Left lobe of liver (tissue), 2 donors: ENCODE measurements at regions not wholly inside any gene's neighbourhood (a gene's known extent, or its start where the extent isn't known, plus 50 kb on each side); places are given as distances from the start of the nearest gene placed in this dataset.
"Not testable (repeated sequence)": the region's sequence is repeated elsewhere in the genome, so short reads cannot be mapped to it uniquely, and the experiment has no call there.

Source experiments
- ATAC-seq: fragments of 200-7000 bp; cut with Tn5 transposase; one replicate; pipeline ENCODE4 v1.9.1; 2020; ENCODE audit warnings: mild to moderate bottlenecking, moderate library complexity
- DNase-seq: peaks from one replicate; pipeline ENCODE4 v3.0.0-alpha.2; 2020; ENCODE audit warnings: low spot score
- donor health status: DM: no; HTN: no; CAD: no; lungs with moderate emphysema.
- donor health status: DM: no; HTN: yes; CAD: no.

DNA sequence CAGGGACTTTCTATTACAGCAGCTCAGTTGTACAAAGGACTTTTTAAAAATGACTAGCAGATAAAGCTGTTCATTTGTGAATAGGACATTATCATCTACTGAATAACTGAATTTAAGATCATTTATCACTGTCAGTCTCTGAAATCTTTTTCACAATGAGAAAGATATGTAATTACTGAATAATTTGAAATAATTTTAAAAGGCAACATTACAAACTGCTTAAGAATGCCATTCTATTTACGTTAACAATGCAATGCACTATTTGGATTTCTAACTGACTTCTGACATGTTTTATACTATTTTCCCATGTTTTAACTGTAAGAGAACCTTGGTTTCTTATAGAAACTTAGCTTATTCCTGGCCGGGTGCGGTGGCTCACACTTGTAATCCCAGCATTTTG is 2033.0 kb upstream of the PCDH20 start:
- DNase-seq = no peak
- ATAC-seq = no peak

DNA sequence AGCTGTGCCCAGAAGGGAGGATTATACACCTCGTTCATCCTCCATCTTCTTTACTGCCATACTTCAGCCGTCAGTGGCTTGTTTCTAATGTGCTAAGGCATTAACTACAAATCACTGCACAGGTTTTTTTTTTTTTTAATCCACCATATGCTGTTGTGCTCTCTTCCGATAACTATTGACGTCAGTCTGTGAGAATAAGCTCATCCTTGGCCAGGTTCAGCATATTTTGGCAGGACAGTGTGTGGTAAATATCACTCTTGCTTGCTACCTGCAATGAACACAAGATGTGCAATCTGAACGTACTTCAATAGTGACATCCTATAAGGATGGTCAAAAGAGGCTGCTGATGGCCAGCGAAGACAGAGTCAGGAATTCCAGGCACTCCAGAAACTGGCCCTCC is 2030.7 kb upstream of the PCDH20 start:
- DNase-seq = no peak
- no peak for ATAC-seq

DNA sequence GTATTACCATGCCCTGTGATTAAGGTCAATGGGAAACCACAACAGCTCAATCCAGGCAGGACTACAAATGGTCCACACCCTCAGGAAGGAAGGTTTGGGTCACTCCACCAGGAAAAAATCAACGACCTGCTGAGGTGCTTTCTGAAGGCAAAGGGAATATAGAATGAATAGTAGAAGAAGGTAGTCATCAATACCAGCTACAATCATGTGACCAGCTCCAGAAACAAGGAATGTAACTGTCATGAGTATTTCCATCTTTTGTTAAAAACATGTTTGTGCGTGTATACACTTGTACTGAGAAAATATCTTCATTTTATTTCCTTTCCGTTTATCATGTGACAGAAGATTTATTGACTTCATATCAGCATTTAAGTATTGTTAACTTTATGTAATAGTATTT is 2028.6 kb upstream of the PCDH20 start:
- not testable (repeated sequence) for DNase-seq, ATAC-seq

DNA sequence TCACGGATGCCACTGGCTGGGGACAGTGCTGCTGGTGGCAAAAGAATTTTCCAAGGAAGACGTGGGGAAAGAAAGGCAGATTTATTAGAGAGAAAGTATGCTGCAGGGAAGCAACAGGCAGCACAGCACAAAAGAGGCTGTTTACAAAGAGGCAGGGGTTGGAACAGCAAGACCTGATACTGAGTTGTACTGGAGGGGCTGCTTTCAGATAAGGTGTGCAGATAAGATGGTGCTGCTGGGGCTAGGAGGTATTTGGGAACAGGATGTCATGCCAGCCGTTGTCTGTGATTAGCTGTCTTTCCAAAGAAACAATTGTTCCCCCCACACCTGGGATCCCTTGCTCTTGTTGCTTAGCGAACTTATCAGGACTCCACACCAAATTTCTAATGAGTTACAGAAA is 2023.3 kb upstream of the PCDH20 start:
- ATAC-seq = no peak
- DNase-seq = no peak

DNA sequence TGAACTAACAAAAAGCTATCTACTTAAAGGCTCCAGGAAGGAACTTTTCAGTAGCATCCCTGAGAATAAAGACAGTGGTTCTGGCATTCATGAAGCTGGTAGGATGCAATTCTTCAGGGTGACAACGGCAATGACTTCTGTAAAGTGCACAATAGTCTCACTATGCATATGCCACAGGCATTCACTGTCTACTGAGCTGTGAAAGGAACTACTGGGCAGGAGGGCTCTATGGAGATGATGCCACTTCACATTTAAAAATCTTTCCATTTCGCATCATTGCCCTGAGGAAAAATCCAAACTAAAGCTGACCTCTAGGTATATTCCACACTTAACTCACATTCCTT is 2020.6 kb upstream of the PCDH20 start:
- ATAC-seq (no peak), DNase-seq (no peak)

DNA sequence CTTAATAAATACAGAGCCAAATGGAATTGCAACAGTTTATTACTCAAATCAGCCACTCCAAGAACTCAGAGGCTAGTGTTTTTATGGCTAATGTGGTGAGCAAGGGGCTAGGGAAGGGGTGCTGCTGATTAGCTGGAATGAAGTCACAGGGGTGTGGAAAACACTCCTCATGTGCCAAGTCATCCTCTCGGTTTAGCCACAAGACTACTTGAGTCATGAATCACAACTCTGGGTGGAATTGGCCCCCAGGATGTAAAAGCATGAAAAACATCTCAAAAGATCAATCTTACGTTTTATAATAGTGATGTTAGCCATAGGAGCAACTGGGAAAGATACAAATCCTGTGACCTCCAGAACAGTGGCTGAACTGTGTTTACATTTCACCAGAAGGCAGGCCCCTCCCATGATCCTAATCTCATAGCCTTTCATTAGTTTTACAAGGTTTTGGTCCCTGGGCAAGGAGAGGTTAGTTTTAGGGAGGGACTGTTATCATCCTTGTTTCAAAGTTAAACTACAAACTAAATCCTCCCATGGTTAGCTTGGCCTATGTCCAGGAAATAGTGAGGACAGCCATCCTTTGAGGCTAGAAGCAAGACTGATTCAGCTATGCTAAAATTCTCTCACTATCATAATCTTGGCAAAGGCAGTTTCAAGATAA is 2020.1 kb upstream of the PCDH20 start:
- no peak for ATAC-seq

DNA sequence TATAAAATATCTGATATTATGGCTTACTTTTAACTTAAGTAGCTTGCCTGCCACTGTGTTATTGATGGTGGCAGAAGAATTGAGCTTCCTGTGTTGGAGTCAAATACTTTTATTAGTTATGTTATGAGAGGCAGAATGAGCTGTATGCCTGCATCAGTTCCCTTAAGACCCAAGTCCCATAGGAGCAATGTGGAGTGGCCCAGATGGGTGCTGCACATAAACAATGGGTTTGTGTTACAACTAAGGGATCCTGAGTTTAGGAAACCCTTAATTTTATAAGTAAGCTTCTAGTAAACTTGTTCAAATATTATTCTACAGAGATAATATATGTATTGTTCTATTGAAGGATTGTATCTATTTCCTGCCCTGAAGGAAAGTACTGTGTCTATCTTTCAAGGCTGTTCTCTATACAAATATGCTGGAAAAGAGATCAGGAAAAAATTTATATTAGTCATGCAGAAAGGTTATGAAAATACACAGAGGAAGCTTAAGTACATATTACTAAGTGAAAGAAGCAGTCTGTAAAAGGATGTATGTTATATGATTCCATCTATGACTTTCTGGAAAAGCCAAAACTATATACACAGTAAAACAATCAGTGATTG is 2018.0 kb upstream of the PCDH20 start:
- ATAC-seq (no peak), DNase-seq (no peak)

More for the DNA sequence above, 2020.1 kb upstream of the PCDH20 start:
- no peak for DNase-seq

DNA sequence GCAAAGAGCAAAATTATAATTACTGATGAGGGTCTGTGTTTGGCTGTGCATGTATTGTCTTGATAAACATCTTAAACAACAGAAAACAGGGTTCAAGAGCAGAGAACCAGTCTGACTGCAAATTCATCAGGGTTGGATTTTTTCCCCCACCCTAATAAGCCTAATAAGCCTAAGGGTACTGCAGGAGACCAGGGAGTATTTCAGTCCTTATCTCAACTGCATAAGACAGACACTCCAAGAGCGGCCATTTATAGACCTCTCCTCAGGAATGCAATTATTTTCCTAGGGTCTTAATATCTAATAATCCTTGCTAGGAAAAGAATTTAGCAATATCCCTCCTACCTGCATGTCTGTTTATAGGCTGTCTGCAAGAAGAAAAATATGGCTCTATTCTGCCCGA is 2011.5 kb upstream of the PCDH20 start:
- ATAC-seq (no peak), DNase-seq (no peak)

DNA sequence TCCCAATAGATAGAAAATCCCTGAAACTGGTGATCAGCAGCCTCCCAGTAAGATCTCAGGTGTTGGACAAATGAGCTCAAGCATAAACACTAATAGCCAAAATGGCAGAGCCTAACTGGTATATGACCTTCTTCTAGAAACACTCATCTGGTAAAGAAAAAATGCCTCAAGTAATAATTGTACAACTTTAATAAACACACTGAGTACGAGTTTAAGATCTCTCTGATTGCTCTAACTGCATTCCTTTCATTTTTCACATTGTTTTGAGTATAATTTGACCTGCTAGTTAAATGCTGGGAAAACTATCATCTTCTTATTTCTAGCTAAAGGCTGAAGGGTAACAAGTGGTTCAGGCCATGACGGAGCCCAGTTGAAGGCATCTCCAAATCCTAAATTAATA is 2009.5 kb upstream of the PCDH20 start:
- no peak for ATAC-seq
- DNase-seq = no peak

DNA sequence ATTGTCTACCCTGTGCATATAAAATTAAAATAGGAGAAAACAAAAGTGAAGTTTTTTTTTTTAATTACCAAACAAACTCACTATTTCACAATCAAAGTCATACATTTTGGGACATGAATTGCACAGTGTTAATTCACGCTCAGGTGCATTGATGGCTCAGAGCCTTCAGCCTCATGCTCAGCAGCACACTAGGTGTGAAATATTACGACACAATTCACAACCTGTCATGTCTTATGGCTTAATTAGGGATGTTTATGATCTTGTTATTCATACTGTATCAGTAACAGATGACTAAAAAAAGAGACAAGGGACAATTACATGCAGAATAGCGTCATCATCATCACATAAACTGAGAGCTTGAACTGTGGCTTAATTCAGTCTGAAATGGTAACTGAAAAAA is 2005.5 kb upstream of the PCDH20 start:
- ATAC-seq (no peak), DNase-seq (no peak)

DNA sequence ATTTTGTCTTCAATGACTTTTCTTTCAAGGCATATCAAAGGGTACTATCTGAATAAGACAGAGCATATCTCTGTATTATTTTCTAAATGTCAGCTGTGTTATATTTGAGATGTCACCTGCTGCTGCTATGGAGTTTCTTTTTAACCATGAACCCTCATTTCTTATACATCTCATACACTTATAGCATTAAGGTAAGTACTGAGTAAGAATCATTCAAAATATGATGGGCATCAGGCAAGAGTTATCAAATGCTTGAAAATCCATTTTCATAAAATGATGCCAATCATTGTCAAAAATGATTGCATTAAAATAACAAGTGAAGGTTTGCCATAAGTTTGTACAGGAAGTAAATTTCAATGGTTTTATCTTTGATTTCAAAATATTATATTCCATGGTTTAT is 2005.0 kb upstream of the PCDH20 start:
- no peak for DNase-seq
- ATAC-seq = no peak

DNA sequence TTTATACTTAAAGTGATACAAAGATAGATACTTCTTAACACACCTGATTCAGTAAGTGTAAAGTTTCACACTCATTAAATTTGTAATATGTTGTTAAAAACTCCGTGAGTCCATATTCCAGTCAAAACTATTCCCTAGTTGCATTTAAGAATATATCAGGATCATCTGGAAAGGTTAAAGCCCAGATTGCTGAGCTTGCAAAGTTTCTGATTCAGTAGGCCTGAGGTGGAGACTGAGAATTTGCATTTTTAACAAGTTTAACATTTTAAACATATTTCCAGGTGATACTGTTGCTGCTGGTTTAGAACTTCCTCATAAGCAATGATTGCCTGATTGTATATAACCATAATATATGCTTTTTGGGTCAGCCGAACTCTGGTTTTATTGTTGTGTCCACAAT is 1998.6 kb upstream of the PCDH20 start:
- ATAC-seq (no peak), DNase-seq (no peak)

DNA sequence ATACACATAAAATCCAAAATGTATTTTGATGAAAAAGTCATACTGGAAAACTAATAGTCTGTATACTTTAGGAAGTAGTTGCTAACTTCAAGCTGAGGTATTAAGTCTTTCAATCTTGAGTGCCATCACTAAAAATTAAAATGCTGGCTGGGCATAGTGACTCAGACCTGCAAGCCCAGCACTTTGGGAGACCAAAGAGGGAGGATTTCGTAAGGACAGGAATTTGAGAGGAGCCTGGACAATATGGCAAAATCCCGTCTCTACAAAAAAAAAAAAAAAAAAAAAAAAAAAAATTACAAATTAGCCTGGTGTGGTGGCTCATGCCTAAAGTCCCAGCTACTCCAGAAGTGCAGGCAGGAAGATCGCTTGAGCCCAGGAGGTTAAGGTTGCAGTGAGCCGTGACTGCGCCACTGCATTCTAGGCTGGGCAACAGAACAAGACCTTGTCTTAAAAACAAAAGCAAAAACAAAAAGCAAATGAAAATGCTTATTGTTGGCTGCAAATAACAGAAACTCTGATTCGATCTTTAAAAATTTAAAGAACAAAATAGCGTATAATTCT is 1994.2 kb upstream of the PCDH20 start:
- ATAC-seq (no peak), DNase-seq (no peak)

DNA sequence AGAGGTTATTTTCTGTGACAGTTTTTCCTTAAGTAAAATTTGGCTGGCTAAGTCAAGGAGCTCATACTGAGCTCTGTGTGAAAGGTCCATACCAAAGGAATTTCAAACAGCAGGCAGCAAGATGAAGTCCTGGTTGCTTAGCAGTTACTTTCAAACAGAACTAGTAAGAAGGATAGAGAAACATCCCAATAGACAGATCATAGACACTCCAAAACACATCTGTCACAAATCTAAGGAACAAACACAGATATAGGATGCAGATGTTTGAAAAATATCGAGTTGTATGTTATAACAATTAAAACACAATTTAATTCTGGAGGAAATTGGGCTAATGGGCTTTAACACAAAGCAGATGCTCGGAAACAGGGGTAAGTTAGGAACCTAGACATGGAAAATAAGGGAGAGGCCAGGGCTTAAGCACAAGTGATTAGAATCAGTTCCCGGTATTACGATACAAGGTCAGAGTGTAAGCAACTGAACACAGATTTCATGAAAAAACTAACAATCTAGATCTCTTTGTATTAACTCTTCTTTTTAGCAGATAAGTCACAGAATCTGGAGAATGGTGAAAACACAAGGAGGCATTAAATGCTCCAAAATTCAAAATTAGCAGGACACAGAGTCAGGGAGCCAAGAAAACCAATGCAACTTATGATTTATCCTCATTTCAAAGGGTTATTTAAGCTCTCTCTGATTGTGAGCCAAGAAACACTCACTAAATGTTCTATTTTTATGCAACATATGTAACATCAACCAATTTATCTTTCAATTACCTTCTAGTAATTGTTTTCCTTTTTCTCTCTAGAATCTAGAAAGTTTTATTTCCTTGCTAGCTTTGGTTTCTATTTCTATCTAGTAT is 1992.9 kb upstream of the PCDH20 start:
- no peak for DNase-seq
- no peak for ATAC-seq

DNA sequence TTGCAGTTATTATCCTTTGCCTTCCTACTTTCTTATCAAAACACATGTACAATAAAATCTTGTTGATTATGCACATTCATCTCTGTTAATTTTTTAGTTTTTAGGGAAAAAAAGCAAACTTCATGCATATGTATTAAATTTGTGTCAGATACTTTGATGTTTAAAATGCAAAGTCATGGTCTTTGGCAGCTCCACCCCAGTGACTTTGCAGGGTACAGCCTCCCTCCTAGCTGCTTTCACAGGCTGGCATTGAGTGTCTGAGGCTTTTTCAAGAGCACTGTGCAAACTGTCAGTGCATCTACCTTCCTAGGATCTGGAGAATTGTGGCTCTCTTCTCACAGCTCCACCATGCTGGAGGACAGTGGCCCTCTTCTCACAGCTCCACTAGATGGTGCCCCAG is 1988.1 kb upstream of the PCDH20 start:
- ATAC-seq (no peak), DNase-seq (no peak)

DNA sequence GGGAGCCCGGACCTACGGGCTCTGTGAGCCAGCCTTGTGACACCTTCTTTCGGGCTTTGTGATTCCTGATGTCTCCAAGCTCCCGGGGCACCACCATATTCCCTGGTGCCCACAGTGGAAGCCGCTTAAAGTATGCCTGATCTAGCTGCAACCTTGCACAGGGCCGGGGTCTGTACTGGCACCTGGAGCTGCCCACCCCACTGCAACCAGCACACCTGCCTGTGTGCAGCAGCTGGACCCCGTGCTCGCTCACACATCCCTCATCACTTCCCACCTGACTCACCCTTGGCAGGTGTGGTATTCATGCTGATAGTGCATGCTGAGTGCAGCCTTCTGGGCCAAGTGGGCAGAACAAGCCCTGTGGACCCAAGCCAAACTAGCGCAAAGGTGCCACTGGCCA is 1981.1 kb upstream of the PCDH20 start:
- no peak for DNase-seq
- ATAC-seq = no peak

DNA sequence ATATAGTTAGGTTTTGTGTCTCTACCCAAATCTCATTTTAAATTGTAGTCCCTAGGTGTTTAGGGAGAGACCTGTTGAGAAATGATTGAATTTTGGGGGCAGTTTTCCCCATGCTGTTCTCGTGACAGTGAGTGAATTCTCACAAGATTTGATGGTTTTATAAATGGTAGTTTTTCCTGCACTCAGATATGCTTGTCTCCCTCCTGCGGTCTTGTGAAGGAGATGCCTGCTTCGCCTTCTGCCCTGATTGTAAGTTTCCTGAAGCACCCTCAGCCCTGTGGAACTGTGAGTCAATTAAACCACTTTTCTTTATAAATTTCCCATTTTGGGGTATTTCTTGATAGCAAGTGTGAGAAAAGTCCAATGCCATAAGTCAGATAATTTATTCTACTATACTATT is 1977.5 kb upstream of the PCDH20 start:
- ATAC-seq (no peak), DNase-seq (no peak)

DNA sequence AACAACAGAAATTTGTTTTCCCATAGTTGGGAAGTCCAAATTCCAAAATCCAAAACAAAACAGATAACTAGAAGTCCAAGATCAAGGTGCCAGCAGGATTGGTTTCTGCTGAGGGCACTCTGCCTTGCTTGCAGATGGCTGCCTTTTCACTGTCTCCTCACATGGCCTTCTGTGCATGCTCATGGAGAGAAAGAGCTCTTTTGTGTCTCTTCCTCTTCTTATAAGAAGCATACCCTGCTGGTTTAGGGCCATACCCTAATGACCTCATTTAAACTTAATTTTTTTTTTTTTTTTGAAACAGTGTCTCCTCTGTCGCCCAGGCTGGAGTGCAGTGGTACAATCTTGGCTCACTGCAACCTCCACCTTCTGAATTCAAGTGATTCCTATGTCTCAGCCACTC is 1974.1 kb upstream of the PCDH20 start:
- DNase-seq (no peak), ATAC-seq (no peak)

DNA sequence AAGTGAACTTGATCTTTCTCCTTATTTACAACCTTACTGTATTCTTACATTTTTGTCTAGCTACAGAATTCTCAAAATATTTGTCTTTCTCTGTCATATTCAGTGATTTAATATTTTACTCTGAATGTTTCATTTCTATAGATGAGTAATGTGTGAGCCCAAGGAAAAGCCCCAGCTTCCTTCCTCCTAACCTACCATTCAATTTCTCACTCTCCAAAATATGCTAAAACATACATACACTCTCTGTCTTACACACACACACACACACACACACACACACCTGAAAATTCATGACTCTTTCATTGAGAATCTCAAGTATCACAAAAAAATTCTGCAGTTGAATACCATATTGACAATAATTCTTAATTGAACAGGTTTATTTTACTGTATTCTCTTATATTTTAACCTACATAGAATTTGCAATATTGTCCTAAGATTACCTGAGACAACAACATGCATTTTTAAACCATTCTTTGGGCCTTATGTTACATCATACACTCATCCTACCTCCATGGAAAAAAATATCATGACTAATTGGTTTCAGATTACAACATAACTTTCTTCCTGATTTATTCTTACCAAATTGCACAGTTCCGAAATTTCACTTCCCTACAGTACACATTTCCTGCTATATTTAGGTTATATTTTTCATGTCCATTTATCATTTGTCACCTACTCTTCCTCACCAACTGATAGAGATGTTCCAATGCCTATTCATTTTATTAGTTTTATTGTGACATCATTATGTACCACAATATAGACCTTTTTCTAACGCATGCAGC is 1965.6 kb upstream of the PCDH20 start:
- ATAC-seq (no peak), DNase-seq (no peak)

DNA sequence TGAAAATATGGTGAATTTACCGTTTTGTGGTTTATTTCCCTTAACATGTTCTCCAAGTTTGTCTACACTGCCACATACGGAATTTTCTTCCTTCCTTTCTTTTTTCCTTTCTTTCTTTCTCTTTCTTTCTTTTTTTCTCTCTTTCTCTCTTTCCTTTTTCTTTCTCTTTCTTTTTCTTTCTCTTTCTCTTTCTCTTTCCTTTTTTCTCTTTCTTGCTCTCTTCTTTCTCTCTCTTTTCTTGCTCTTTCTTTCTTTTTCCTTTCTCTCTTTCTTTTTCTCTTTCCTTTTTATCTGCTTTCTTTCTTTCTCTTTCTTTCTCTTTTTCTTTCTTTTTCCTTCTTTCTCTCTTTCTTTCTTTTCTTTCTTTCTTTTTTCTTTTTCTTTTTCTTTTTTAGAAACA is 1962.3 kb upstream of the PCDH20 start:
- DNase-seq = no peak
- no peak for ATAC-seq

DNA sequence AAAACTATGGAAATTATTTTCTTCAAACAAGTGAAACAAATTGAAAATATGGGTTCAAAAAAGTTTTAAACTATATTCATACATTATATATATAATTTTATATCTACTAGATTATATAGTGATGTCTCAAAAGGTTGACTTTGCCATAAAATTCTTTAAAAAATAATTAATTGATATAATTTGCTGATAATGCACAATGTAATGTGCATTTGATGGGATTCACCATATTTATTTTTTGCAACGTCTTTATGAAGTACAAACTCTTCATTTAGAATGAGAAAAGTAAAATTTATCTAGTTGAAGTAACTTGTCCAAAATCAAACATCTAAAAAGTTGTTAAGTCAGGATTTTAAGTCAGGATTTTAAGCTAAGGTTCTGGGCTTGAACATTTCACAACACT is 1954.5 kb upstream of the PCDH20 start:
- no peak for ATAC-seq

More for the DNA sequence above, 1954.5 kb upstream of the PCDH20 start:
- DNase-seq = no peak
